ENCODE measurements at regions not wholly inside any gene's neighbourhood (a gene's known extent, or its start where the extent isn't known, plus 50 kb on each side); places are given as distances from the start of the nearest gene placed in this dataset.

DNA sequence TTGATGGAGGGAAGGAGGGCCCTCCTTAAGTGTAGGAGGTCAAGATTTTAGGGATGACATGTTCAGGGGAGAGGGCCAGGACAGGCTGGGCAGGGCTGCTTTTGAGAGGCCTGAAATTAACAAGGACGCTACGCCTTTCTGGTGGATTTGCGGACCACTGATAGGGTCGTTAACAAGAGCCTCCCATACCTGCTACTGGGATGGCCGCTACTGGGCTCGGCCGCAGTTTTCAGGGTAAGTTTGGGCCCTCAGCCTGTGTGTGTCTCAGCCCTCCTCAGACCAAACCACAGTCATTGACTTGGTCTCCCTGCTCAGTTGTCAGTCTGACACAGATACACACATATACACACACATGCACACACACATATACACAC lies 180.9 kb downstream of the SMAD2 start:
- Histone ChIP-seq H3K9me2 (ENCODE audit: insufficient read depth) (no peaks in the 10 kb centered on the region), H3K79me2 (replicated peaks; ENCODE audit: insufficient read depth) (no peaks in the 10 kb centered on the region), H4K20me1 (replicated peaks; ENCODE audit: insufficient read depth) (no peaks in the 10 kb centered on the region), H3F3A (replicated peaks; ENCODE audit: low read depth) (no peaks in the 10 kb centered on the region), H3K27me3 (ENCODE audit: insufficient read depth) (peaks cover 10% of the 10 kb centered on the region; the same call in 1 of the 2 replicates), H3K4me1 (ENCODE audit: insufficient read depth) (no peaks in the 10 kb centered on the region; the same call in 1 of the 2 replicates), H3K4me3 (no peak overlapping the region), H2AFZ (peak overlapping the region; percentile 97; the same call in 1 of the 2 replicates), H3K27ac (ENCODE audit: low read depth) (no peak overlapping the region), H3K4me2 (peak overlapping the region; percentile 57; the same call in 1 of the 2 replicates), H3K36me3 (ENCODE audit: insufficient read depth) (no peaks in the 10 kb centered on the region)
- Mint-ChIP-seq H3K9me3 (no peaks in the 10 kb centered on the region), H3K4me3 (0 out of 3 replicates have a peak overlapping the region, but pooled peaks have one; percentile 21), H3K27ac (no peak overlapping the region), H3K36me3 (ENCODE audit: low read depth) (no peaks in the 10 kb centered on the region), H3K27me3 (ENCODE audit: insufficient read depth, low read depth, poor library complexity) (peaks cover 30% of the 10 kb centered on the region), H3K4me1 (peaks cover 3% of the 10 kb centered on the region; the same call in 1 of the 3 replicates)
- TF ChIP-seq EZH2 (IDR thresholded peaks at IDR 0.05; ENCODE audit: low read depth, unreplicated experiment): no peak
- TF ChIP-seq ZNF114 (CRISPR knock-in tag; IDR thresholded peaks at IDR 0.05): no peak
- no peak for TF ChIP-seq CREB1 (CRISPR knock-in tag; IDR thresholded peaks at IDR 0.05; ENCODE audit: low read depth)
- no peak for DNase-seq (ENCODE audit: low spot score)
- ATAC-seq: peak; percentile 10

DNA sequence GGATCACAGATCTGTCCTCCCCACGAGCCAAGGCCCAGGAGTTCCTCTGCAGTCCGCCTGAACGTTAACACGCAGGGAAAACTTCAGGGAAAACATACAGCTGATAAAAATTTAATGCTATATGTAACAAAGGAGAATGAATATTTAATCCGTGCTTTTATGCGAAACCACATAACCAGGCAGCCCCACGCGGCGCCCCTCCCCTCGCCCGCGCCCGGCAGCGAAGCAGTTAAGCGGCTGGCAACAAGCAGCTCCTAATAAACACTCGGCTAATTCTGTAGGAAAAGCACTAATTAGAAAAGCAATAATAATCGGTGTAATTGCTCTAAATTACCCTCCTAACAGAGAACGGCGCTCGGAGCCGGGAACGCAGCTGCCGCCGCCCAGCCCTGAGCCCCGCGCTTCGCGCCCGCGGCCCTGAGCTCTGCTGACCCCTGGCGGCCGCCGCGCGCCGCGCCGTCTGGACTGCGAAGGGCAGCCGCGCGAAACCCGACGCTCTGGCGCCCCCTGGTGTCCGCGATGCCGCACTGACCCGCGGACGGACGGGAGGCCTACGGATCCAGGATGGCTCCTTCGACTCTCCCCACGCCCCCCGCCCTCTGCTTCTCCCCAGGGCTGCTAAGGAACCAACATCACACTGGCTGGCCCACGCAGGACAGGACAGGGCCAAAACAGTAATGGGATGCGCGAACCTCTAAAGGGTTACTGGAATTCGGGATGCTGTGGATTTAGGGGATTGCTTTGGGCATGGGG lies 181.4 kb downstream of the SMAD2 start:
- Histone ChIP-seq H2AFZ (peak overlapping the region; percentile 99), H3K4me1 (ENCODE audit: insufficient read depth) (no peaks in the 10 kb centered on the region; the same call in 1 of the 2 replicates), H3K27ac (ENCODE audit: low read depth) (no peak overlapping the region), H3F3A (replicated peaks; ENCODE audit: low read depth) (no peaks in the 10 kb centered on the region), H3K27me3 (ENCODE audit: insufficient read depth) (peaks cover 10% of the 10 kb centered on the region; the same call in 1 of the 2 replicates), H3K79me2 (replicated peaks; ENCODE audit: insufficient read depth) (no peaks in the 10 kb centered on the region), H3K4me3 (peak overlapping the region; percentile 72), H3K4me2 (peak overlapping the region; percentile 89), H3K9me2 (ENCODE audit: insufficient read depth) (no peaks in the 10 kb centered on the region), H3K36me3 (ENCODE audit: insufficient read depth) (no peaks in the 10 kb centered on the region), H4K20me1 (replicated peaks; ENCODE audit: insufficient read depth) (no peaks in the 10 kb centered on the region)
- H3K9me3 Mint-ChIP-seq: no peaks in the 10 kb centered on the region
- DNase-seq (ENCODE audit: low spot score) (peak; percentile 74), ATAC-seq (peak; percentile 92)
- H3K27me3 Mint-ChIP-seq (ENCODE audit: insufficient read depth, low read depth, poor library complexity): peaks cover 26% of the 10 kb centered on the region
- TF ChIP-seq, protein P1, sequence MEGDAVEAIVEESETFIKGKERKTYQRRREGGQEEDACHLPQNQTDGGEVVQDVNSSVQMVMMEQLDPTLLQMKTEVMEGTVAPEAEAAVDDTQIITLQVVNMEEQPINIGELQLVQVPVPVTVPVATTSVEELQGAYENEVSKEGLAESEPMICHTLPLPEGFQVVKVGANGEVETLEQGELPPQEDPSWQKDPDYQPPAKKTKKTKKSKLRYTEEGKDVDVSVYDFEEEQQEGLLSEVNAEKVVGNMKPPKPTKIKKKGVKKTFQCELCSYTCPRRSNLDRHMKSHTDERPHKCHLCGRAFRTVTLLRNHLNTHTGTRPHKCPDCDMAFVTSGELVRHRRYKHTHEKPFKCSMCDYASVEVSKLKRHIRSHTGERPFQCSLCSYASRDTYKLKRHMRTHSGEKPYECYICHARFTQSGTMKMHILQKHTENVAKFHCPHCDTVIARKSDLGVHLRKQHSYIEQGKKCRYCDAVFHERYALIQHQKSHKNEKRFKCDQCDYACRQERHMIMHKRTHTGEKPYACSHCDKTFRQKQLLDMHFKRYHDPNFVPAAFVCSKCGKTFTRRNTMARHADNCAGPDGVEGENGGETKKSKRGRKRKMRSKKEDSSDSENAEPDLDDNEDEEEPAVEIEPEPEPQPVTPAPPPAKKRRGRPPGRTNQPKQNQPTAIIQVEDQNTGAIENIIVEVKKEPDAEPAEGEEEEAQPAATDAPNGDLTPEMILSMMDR (conservative IDR thresholded peaks at IDR 0.05; ENCODE audit: low read depth in 2 of 2): peak; percentile 80 to 99
- TF ChIP-seq NANOG (IDR thresholded peaks at IDR 0.05; ENCODE audit: borderline replicate concordance): no peak
- H3K27ac Mint-ChIP-seq: no peak overlapping the region
- H3K4me1 Mint-ChIP-seq: no peaks in the 10 kb centered on the region
- peak overlapping the region; percentile 64; the same call in 2 of the 3 replicates for H3K4me3 Mint-ChIP-seq
- H3K36me3 Mint-ChIP-seq (ENCODE audit: low read depth): no peaks in the 10 kb centered on the region

DNA sequence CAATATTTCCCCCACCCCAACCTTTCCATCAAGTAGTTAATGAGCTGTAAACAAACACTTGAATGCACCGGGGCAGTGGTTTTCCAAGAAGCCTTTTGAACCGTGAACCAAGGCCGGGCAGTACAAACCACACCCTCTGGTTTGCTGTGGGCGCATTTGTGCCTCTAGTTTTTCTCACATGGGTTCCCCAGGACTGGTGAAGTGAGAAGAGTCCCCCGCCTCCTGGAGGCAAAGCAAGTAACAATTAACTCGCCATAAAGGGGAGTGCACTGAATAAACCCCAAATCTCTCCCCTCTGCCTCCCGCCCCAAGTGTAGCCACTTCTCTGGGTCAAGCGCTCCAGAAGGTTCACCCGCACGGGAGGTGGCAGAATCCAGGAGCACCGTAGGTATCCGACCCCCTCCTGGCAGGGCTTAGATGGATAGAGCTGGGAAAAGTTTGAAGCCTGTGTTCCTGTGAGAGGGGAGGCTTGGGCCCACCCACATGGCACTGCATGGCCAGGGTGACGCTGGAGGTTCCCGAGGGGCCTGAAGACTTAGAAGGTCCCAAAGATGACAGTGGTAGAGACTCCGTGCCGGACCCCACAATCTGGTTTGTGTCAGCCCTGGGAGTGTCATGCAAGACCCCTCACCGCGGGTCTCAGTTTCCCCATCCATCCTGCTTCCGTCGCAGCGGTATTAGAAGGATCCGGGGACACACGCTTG lies 182.2 kb downstream of the SMAD2 start:
- H3K27ac Mint-ChIP-seq: no peak overlapping the region
- Histone ChIP-seq H3K27ac (ENCODE audit: low read depth) (no peak overlapping the region), H2AFZ (peak overlapping the region; percentile 99), H3K79me2 (replicated peaks; ENCODE audit: insufficient read depth) (no peaks in the 10 kb centered on the region), H3K27me3 (ENCODE audit: insufficient read depth) (peaks cover 10% of the 10 kb centered on the region; the same call in 1 of the 2 replicates), H3K4me1 (ENCODE audit: insufficient read depth) (no peaks in the 10 kb centered on the region; the same call in 1 of the 2 replicates), H3K4me3 (peak overlapping the region; percentile 72; the same call in 1 of the 2 replicates), H3K9me2 (ENCODE audit: insufficient read depth) (no peaks in the 10 kb centered on the region), H4K20me1 (replicated peaks; ENCODE audit: insufficient read depth) (no peaks in the 10 kb centered on the region), H3F3A (replicated peaks; ENCODE audit: low read depth) (no peaks in the 10 kb centered on the region), H3K4me2 (peak overlapping the region; percentile 89), H3K36me3 (ENCODE audit: insufficient read depth) (no peaks in the 10 kb centered on the region)
- H3K4me1 Mint-ChIP-seq: no peaks in the 10 kb centered on the region
- H3K36me3 Mint-ChIP-seq (ENCODE audit: low read depth): no peaks in the 10 kb centered on the region
- H3K27me3 Mint-ChIP-seq (ENCODE audit: insufficient read depth, low read depth, poor library complexity): peaks cover 21% of the 10 kb centered on the region
- no peak for DNase-seq (ENCODE audit: low spot score)
- no peaks in the 10 kb centered on the region for H3K9me3 Mint-ChIP-seq
- peak overlapping the region; percentile 64; the same call in 2 of the 3 replicates for H3K4me3 Mint-ChIP-seq
- ATAC-seq: no peak; the same call in 1 of the 3 replicates
- TF ChIP-seq, protein P2, sequence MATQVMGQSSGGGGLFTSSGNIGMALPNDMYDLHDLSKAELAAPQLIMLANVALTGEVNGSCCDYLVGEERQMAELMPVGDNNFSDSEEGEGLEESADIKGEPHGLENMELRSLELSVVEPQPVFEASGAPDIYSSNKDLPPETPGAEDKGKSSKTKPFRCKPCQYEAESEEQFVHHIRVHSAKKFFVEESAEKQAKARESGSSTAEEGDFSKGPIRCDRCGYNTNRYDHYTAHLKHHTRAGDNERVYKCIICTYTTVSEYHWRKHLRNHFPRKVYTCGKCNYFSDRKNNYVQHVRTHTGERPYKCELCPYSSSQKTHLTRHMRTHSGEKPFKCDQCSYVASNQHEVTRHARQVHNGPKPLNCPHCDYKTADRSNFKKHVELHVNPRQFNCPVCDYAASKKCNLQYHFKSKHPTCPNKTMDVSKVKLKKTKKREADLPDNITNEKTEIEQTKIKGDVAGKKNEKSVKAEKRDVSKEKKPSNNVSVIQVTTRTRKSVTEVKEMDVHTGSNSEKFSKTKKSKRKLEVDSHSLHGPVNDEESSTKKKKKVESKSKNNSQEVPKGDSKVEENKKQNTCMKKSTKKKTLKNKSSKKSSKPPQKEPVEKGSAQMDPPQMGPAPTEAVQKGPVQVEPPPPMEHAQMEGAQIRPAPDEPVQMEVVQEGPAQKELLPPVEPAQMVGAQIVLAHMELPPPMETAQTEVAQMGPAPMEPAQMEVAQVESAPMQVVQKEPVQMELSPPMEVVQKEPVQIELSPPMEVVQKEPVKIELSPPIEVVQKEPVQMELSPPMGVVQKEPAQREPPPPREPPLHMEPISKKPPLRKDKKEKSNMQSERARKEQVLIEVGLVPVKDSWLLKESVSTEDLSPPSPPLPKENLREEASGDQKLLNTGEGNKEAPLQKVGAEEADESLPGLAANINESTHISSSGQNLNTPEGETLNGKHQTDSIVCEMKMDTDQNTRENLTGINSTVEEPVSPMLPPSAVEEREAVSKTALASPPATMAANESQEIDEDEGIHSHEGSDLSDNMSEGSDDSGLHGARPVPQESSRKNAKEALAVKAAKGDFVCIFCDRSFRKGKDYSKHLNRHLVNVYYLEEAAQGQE (IDR thresholded peaks at IDR 0.05; ENCODE audit: unreplicated experiment): no peak
